Activated CD8-positive, alpha-beta memory T cell treated with anti-CD3 and anti-CD28 coated beads for 24 hours (primary cell): ENCODE measurements at regions not wholly inside any gene's neighbourhood (a gene's known extent, or its start where the extent isn't known, plus 50 kb on each side); places are given as distances from the start of the nearest gene placed in this dataset.

Experiments used
- DNase-seq: peaks from one replicate; pipeline ENCODE4 v3.0.0-alpha.2; 2020

DNA sequence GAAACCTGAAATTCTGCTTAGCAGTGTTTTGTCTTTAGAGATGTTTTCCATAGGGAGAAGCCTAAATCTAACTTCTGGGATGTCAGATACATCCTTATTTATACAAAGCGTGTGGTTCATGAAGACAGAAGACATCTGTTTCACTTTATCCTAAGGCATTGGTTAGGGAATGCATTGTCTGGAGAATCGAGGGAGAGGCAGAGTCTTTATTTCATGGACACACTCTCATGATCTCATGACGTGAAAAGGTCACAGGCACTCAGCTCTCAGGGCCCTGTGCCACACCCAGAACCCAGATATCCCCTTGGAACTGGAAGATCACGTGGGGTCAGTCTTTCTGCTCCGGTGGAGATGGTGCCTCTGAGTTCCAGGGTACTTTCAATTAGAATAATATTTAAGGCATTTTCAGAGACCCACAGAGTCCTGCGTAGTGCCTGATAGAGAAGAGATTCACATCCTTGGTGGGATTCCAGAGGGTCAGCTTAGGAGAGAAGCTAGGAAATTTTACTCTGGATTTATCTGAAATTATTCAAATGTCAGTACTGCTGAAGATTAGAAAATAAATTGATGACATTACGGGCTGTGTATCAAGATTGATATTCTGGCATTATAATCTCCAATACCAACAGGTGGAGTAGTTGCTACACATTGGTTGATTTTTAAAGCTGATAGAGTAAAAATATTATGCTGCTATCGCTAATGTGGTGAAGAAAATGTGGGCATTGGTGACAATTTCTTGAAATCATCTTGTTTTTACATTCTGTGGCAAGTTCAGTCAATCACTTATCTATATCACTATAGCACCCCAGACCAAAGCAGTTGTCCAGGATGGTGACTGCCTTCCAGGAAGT, 378.3 kb downstream of the MTRR start:
- DNase-seq, result no peak

DNA sequence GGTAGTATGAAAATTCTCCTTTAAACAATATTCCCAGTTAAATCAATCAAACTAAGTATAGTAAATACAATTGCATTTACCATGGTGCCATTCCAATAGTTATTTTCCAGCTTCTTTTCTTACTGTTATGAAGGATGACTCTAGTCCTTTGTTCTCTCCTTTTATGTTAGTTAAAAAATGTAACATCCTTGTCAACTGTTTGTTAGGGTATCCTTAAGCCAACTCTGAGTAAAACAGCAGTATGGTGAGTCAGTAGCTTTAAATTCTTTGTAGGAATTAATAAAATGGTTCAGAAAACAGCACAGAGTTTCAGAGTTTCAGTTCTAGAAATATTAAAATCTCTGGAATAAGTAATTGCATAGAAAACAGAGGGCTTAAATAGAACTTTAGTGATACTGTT, 384.4 kb downstream of the MTRR start:
- no peak for DNase-seq

DNA sequence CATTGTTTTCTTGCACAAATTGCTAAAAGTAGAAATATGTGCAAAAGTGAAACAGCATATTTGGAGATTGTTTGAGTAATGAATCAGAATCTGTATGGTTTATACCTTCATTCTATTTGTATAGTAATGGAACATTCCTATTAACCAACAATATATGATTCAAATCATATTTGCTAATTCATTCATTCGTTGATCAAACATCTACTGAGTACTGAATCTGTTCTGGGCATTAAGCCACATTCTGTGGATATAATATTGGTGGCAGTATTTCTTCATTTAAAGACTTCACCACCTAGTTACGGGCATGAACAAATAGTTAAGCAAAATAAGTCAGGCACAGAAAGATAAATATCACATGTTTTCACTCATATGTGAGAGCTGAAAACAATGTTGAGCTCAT, 385.7 kb downstream of the MTRR start:
- no peak for DNase-seq

DNA sequence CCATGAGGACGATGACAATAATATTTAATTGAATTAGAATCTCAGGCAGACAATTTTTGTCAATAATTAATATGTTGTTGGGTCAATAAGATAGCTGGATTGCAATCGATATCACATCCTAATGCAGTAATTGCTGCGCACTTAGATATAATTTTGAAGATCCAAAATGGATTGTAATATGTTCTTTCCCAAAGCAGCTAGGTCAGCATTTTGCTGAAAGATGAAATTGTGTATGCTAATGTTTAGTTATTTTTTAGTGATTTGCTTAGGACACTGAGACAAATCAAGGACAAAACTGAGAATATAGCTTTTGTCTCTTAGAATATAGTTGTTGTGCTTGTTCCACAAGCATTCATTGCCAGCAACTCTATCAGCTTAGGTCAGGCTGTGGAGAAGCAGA, 389.9 kb downstream of the MTRR start:
- DNase-seq, result no peak

DNA sequence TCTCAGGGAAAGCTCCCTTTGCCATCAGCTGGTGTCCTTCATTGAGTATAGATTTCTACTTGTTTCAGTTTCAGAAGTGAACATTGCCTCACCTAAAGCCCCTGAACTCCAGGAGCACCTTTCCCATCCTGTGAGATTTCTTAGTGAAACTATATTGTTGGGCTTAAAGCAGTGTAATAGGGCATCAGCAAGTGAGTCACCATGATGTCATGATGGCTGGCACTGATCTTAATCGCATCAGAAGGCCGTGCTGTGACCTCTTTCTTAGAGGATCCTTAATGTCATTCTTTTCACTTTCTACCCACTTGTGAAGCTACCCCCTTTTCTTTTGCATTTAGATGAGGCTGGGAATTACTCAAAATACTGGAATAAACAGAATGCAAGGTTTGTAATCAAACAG, 401.3 kb downstream of the MTRR start:
- no peak for DNase-seq

DNA sequence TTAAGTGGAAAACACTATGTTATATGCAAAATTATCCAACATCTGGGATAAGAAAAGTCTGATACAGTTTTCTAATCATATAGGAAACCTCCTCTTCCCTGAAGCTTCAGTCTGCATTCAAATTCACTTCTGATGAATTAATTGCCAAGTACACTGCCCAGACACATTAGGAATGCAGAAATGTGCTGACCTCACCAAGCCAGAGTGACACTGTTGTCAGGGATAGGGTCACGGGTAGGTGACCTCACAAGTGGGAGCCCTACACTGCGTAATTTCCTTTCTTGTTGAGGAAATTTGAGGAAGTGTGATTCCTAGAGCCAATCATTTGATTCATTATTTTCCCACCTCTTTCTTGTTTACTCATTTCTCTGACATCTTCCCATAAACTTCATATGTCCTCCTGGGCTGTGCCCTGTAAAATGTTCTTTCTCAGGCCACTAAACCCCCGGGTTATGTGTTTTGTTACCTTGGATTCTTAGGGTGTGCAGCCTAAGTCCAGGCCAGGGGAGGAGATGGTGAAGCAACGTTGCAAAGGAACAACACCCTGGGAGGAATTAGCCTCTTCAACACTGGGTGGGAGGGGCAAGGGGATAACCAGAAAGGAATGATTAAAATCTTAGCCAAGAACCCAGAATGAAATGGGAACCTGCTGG, 411.9 kb downstream of the MTRR start:
- DNase-seq, result no peak

DNA sequence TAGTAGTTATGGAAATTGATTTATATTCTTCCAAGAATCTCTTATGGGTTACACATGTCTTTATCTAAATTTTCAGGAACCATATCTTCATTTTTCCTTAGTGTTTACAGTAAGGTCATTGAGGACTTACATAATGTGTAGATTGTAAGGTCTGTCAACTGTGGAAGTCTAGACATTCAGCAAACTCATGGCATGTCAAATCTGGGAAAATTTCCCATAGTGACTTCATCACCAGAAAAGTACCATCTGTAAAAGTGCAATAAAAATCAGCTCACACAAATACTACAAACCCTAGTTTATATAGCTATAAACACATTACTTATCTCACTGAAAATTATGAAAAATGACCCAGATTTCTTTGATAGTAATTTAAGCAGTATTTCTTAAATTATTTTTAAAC, 419.4 kb downstream of the MTRR start:
- DNase-seq, result no peak

DNA sequence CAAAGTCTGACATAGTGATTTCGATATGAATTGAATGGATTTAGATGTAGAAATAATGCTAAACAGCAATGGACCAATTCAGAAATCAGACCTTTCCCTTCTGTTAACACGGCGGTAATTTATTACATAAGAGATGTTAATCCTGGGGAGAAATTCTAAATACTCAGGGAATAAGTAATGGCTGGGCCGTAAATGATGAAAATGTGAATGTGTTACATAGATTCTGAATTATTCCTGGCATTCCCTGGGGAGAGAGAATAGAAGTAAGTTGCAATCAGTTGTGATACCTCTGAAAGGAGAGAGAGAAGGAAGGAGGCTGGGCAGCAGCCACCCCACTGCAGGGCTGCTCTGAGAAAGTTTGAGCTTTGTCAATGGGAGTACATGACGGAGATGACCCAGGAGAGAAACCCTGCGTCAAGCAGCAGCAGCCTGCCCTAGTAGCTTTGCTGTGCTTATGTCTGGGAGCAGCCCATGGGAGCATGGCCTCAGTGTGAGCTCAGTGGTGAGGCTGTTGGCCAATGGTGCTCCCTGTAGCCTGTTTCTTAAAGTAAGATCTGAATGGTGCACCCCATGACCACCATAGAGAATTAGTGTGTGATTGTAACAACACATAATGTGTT, 420.1 kb downstream of the MTRR start:
- DNase-seq, result no peak

DNA sequence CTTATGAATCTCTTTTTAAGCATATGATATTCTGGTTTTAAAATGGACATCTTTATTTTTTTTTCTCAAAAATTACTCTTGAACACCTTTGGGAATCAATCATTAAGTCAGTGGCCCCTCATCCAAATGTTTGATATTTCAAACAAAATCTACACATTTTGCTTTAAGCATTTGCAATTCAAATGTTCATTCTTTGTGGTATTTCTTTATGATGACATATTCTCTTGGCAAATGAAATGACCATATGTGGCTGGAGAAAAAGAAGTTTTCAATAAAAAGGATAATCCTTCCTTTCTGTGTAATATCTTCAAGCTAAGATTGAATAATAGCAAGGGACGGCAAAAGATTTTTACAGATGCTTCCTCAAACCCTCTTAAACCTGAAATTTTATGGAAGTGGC, 420.8 kb downstream of the MTRR start:
- DNase-seq, result no peak

DNA sequence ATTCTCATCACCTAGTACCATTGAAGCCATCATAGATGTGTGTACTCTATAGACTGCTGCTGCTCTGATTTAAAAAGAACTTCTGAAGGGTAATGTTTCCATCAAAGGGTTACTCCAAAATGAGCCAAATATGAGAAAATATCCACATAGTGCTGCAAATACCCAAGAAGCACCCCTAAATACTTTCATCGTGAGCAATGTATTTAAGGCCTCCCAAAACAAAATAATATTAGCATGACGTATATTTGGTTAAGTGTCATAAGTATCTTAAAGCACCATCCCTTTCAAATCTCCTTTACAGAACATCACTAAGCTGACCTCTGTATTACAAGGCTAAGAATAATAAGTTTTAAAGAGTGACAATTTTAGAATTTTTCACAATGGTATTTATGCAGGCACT, 421.8 kb downstream of the MTRR start:
- no peak for DNase-seq

DNA sequence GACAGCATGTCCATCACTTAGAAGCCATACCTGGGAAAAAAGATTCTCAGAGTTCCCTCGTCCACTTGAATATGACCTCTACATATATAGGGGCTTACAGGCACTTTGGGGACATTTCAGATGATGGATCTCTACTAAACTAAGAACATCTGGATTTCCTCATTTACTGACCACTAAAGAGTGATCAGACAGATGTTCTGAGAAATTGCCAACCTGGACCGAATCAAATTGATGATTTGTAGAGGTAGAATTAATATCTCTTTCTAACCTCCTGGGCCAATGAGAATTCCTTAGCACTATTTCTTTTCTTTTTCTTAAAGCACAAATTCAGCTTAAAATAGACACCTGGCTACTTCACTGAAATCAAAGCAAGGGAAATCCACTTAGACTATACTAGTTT, 422.7 kb downstream of the MTRR start:
- DNase-seq, result no peak

DNA sequence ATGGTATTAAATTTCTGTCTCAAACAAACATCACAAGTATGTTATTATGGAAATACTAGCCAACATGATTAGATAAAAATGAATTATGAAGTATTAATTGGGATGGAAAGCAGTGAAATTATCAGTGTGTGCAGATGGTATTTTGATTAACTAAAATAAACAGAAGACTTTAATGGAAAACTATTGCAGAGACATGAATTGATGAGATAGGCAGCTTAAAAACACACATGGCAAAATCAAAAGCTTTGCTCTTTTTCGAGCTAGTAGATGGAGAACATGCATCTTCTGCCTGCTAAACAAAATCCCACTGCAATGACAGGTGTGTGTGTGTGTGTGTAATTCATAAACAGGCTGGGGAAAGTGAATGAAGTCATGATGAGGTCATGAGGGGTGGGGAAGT, 426.2 kb downstream of the MTRR start:
- no peak for DNase-seq

DNA sequence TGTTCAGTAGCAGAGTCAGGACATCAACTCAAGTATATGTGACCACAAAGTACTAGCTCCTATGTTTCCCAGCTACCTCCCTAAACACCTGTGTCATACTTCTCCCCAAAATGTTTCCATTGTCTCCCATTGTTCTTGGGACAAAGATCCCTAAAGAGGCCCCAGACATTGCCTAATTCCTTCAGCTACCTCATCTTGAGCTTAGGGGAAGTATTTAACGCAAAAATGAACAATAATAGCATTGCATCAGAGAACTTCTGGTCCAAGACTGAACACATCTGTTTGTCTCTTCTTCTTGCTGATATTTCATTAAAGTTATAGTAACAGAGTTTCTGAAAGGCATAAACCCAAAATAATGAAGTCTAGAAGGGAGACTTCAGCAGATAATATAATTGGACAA, 430.8 kb downstream of the MTRR start:
- no peak for DNase-seq

DNA sequence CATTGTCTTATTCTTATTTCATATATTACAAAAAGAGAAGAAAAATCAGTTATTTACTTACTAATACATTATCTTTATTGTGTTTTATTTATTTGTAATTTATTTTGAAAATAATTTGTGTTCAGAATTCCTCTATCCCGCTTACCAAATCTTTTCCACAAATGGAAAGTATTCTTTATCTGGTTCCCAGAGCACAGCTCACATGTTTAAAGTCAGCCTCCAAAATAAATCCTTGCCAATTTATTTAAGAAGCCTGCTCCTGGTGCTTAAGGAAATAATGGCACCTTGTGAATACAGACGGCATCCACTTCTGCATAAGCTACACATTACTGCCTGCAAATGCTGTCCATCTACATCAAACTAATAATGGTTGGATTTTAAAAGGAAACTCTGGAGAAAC, 435.4 kb downstream of the MTRR start:
- DNase-seq, result no peak

DNA sequence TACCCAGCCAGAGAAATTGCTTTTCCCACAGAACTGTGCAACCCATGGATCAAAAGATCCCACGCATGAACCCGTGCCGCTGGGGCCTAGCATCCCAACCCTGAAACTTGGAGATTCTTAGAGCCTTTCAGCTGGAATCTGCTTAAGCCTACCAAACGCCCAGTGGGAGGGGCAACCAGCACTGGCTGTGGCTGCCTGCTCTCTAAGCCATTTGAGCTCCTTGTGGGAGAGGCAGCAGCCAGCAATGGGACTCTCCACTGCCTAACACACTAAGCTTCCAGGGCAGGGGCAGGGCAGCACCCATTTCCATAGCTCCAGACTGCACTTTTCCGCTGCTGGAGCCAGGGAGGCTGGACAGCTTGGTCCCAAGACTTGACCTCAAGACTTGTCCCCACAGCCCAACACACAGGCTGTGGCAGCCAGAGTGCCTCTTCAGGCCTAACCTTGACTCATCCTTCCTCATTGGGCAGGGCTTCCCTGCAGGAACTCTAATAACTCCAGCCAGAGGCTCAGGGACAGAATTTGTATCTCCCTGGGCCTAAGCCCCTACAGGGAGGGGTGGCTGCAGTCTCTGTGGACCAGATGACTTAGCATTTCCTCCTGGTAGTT, 437.4 kb downstream of the MTRR start:
- no peak for DNase-seq

DNA sequence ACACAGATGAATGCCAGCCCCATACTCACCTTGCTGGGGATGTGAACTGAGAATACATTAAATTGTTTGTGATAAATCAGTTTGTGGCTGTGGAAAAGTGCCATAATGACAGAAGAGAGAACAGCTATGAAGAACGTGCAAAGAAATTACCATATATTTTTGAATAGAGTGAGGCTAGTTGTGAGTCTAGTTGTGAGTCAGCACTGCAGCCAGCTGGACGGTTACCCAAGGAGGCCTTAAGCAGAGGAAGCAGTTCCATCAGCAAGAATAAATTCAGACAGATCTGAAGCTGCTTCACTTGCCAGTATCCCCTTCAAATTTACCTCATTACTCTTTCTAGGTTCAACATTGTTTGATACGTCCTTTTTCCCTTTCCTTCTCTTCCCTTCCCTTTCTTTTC, 446.0 kb downstream of the MTRR start:
- no peak for DNase-seq

DNA sequence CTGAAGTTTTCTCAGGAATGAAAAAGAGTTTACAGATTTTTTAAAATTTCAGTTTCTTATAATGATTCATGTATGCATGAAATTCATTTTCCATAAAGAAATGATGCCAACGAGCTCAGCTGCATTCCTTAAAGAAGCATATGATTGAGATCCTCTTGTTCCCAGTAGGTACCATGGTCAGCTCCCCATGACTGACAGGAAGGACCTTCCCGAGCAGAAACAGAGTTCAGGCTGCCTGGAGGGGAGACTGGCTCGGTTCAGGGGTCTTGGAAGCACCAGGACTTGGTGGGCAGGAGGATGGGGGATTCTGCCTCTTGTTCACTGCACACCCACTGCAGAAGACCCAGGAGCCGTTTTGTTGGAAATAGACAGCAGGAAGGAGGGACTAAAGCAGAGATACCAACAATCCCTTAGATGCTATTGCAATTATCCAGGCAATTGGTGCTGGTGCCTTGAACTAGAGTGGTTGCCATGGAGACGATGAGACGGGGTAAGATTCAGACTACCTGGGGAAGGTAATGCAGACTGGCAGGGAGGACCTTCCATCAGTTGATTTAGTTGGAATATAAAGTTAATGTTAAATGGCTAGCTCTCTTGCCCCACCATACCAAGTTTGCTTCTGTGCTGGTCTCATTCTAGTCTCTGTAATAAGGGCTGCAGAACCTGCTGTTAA, 447.8 kb downstream of the MTRR start:
- no peak for DNase-seq

DNA sequence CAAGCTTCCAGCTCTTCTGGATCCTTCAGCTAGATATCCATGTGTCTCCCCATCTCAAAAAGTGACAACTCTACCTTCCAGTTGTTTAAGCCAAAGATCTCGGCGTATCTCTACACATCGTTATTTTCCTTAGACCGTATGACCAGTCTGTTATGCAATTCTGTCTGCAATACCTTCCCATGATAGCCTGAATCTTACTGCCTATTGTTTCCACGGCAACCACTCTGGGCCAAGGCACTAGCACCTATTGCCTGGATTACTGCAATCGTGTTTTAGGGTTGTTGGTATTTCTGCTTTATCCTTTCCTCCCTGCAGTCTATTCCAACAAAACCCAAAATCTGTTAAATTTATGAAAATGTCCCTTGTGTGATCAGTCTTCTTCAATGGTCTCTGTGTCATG, 448.4 kb downstream of the MTRR start:
- no peak for DNase-seq

DNA sequence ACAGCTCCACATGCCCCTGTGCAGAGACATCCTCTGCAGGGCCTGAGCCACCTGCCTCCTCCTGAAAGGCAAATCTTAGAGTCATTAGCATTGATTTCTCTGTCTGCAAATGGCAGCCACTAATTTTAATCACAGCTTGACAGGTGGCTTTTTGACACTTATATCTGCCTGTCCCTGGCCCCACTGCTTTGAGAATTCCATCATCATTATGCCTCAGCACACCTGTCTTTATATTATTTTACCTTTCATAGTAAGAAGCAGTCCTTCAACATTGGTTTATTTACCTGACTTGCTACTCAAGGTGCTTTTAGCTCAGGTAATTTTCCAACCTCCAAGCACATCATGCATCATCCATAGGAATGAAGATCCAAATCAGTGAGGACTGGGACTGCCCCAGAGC, 451.3 kb downstream of the MTRR start:
- DNase-seq, result no peak

DNA sequence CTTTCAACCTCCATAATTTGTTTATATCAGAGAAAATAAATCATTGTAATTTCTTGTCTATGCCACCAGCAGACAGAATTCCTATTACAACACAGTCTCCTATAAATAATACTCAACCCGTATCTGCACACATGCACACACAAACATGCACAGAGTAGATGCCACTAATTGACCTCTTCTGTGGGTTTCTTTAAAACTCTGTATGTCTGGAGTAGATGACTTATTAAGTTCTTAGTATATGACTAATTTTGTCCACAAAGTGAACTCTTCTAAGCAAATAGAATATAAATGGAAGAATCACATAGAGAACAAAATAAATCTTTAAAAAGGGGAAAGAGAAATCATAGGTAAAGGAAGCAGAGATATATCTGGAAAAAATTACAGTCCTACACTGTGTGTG, 452.3 kb downstream of the MTRR start:
- no peak for DNase-seq

DNA sequence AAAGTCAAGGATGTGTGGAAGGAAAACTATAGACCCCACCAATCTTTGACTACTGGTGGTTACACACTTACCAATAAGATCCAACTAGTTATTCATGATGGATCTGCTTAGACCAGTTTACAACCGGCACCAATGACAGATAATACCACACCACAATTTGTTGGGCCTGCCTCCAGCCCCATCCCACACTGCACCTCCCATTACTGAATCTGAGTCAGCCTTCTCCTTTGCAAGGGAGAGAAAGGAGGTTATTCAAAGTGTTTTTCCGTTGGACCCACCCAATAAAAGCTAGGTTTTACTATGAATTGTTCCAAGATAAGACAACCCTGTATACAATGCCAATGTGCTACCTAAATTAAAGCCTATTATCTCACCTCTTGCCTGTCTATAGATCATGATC, 453.5 kb downstream of the MTRR start:
- no peak for DNase-seq

DNA sequence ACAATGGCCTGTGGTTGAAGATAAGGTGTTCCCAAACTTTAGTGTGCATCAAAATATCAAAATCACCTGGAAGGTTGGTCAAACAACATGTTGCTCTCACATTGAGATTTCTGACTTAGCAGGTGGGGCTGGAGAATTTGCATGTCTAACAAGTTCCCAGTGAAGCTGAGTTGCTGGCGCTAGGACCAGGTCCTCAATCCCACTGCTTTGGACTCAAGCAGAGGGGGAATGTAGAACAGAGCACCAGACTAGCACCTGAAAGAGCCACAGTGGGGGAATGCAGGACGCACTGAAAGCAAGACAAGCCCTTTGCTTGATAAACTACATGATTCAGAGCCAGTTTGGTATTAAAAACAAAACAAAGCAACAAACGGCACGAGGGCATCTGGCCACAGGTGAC, 458.1 kb downstream of the MTRR start:
- DNase-seq, result no peak

DNA sequence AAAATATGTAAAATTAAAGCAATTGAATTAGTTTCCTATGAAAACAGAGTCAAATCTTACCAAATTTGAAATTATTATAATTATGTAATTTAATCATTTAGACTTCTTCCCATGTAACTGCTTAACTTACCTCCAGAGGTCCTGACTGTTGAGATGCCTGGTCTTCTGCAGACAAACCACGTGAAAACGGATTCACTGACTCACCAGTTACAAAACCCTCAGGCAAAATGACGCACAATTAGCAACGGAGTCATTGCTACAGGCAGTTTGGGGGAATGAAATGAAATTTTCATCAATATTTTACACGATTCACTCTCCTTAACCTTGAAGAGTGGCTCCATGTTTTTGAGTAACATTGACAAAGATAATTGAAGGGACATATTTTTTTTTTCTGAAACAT, 460.8 kb downstream of the MTRR start:
- no peak for DNase-seq
